Hematopoietic multipotent progenitor cell treated with erythropoietin and hydrocortisone succinate and interleukin-3 and kit ligand, for 4 days (in vitro differentiated cells): ENCODE measurements at regions not wholly inside any gene's neighbourhood (a gene's known extent, or its start where the extent isn't known, plus 50 kb on each side); places are given as distances from the start of the nearest gene placed in this dataset.

Source experiments
- DNase-seq: peaks from one replicate; pipeline ENCODE4 v3.0.0-alpha.2; 2015

DNA sequence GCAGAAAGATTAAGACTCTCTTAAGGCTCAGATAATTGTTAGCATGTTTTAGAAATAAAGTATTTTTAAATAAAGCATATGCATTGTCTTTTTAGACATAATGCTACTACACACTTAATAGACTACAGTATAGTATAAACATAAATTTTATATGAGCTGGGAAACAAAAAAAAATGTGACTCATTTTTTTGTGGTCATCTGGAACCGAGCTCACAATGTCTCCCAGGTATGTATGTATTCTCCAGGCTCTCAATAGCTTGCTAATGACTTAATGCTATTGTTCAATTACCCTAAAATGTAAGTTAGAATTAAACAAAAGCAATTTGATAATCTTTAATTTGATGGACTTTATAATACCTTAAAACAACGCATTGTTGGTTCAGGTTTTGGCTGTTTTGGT lies 167.2 kb downstream of the NUP35 start:
- no peak for DNase-seq

DNA sequence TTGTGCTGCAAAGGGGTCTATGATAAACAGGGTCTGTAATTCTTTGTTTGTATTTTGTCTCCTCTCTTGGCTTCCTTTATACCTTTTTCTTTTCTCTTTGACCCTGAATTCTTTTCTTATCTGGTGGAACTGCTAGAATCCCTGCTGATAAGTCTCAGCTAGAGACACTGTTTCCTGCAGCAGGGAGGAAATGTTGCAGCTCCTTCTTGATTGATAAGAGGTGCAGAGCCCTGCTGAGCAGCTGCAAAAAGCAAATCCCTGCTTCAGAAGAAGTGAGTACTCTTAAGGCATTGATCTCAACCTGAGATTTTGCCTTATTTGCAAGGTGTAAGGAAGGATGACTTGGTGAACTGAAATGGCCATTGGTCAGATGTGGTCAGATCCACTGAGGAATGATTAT lies 167.8 kb downstream of the NUP35 start:
- peak; percentile 1 for DNase-seq

DNA sequence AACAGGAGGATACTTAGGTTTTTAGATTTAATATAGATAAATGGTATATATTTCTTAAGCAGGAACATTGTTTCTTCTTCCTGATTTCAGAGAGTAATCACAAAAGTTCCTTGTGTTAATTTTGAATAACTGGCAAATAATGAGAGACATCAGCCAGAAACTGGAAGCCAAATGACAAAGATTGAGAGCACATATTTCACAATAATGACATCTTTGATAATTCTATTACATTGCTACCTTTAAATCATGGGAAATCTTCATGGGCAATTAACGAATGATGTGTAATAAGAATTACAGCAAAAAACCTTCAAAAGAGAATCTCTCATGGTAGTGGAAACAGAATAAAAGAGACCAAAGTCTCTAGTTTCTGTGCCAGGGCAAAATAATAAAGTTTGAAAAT lies 215.1 kb downstream of the NUP35 start:
- no peak for DNase-seq

DNA sequence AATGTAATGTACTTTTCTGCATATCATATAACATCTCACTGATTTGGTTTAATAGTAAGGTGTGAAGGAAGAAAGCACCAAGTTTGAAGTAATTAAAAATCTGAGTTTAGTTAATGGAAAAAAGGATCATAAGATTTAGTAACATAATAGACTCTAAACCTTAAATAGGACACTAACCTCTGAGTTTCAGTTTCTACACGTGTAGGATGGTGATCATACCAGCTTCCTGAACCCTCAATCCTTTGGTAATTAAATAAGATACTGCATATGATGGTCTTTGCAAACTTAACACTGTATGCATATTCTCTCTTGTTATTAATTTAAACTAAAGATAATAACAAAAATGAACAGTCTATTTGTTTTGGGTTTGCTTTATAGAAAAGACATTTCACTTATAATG lies 216.8 kb downstream of the NUP35 start:
- no peak for DNase-seq

DNA sequence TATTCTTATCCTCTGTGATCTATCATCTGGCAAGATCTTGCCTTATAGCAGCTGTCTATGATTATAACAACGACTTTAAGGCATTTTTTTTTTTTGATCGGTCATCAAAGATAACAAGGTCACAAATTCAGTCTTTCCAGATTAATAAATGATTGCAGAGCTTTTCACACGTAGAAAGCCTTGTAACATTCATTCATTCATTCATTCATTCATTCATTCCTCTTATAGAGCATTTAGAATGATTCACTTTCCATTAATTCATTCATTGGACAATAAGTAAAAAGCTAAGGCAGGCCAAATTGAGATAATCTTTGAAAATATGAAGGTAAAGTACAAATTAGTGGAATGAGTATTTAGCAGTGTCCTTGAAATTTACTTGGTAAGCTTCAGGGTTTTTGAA lies 223.7 kb downstream of the NUP35 start:
- DNase-seq = no peak

DNA sequence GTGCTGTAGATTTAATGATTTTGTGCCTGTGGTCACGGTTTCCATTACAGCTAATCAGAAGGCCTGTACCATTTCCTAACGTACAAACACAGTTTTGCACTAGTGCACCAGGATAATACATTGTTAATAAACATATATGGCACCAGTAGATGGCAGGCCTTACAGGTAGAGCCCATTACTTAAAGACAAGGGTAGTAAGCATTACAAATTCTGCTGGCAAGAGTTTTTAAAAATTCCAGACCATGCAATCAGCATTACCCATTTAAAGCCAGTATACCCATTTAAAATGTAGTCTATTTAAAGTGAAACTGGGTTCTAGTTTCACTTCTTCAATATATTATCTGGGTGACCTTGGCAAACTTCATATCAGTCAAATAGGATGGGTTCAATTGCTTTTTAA lies 224.2 kb downstream of the NUP35 start:
- DNase-seq = no peak

DNA sequence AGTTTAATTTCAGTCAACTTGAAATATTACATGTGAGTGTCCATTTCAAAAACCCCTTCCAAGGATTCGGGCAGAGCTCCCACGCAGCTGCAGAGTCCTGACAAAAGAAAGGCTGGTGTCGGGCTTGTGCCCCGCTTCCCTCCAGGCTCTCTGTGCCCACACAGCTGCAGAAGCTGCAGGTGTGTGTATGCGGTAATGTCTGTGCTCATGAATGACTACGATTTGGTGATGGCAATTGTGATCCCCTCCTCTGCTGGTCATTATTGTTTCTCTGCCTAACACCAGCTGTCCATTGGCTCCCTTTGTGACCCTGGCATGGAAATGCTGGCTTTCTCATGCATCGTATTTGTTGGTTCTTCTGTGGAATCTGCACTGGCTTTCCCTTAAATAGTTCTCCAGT lies 224.8 kb downstream of the NUP35 start:
- DNase-seq = no peak

DNA sequence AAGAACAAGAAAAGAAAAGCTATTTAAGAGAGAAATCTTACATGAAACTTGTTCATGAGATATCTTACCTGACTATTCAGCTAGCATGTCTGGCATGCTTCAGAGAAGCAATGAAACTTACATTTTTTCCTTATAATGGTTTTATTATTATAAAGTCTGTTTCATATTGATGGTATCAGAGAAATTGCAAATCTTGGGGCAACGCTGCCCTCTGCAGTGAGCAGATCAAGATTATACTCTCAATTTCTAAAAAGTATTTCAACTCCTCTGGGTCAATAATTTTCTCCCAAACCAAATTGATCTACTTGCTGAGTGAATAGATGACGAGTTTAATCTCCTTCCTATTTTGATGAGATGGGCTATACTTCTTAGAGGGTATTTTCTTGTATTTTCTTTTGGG lies 235.6 kb downstream of the NUP35 start:
- peak; percentile 4 for DNase-seq

DNA sequence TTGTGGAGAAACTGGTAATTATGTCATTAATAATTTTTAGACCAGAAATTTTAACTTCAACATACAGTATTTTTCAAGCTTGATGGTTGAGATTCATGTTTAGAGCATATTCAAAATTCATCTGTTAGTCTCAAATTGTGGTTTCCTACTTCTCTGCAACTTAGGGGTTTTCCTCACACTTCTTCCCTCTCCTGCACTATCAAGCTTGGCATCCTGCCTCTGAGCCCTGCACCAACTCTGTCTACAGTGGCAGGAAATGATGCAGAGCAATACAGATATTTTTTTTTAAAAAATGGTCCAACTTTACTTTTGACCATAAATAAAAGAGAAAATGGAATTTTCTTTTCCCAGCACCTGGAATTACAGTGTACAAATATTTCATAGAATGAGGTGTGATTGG lies 247.3 kb downstream of the NUP35 start:
- DNase-seq = peak; percentile 26

DNA sequence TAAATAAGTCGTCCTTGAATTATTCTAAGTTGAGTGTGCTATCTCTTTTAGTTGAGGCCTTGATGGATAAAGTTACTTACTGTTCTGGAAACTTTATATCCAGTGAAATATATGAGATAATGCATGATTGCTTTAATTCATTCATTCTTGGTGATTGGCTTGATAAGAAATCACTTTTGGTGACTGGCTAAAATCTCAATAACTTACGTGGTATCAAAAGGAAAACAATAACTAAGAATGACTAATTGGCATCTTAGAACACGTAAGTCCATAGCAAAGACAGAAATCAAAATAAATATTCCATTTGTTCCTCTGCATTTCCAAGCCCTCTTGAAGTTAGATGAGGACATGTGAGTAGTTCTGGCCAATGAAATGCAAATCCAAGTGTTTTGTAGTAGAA lies 251.6 kb downstream of the NUP35 start:
- no peak for DNase-seq

DNA sequence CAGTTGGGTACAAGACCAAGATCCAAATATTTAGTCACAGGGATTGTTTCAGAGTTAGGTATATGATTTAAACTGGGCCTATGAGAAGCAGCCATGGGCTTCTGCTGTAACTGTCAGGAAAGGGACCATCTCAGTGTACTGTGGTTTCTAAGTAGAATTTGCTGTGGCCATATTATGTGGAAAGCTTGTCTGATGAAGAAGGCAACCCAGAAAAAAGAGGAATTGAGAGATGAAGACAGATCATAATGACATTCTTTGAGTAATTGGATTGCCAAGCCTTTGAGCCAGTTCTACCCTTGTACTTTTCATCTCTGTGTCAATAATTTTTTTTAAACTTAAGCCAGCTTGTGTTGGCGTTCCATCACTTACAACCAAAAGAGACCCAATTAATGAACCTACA lies 259.6 kb downstream of the NUP35 start:
- no peak for DNase-seq

DNA sequence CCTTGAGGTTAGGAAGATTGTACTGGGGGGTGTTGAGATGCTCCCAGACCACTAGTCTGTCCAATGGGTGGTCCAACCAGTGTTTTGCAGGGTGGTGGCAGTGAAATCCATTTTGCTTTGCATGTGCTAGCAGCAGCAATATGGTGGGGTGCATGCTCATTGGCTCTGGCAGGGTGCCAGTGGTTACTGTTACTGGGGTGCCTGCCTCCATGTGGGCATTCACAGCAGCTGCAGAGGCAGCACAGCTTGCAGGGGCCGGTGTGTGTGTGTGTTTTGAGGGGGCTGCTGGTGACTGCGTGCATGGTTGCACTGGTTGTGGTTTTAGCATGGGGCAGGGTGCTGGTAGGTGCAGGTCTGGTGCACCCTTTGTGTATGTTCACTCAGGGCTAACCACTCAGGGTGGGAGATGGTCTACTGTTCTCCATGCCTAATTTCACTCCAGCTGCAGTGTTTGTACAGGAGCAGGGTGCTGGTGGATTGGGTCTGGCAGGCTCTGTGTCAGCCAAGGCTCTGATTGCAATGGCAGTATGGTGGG lies 265.4 kb downstream of the NUP35 start:
- no peak for DNase-seq

DNA sequence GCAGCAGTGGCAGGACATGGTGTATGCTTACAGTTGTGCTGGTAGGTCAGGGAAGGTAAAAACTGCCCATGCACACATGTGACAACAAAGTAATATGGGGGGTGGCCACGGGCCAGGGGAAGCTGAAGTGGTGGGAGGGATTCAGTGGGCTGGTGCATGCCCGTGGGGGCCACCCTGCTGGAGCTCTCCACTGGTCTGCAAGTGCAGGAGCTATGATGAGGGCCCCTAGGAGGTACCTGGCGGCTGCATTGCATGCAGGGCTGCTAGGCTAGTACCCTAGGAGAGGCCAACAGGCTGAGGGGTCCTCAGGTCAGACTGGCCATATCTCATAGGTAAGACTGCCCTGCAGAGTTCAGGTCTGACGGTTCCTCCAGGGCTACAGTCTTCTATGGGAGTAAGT lies 265.9 kb downstream of the NUP35 start:
- no peak for DNase-seq

DNA sequence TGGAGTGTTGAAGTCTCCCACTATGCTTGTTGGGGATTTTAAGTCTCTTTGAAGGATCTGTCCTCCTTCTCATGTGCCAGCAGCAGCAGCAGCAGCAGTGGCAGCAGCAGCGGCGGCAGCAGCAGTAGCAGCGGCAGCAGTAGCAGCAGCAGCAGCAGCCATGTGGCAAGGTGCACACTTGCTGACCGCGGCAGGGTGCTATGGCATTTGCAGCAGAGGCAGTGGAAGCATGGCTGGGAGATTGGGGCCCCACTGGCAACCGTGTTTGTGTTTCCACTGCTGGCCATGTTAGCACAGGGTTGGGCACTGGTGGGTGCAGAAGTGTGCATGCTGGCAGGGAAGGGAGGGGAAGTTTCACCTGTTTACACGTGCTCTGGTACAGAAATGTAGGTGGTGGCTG lies 280.1 kb downstream of the NUP35 start:
- DNase-seq = no peak

DNA sequence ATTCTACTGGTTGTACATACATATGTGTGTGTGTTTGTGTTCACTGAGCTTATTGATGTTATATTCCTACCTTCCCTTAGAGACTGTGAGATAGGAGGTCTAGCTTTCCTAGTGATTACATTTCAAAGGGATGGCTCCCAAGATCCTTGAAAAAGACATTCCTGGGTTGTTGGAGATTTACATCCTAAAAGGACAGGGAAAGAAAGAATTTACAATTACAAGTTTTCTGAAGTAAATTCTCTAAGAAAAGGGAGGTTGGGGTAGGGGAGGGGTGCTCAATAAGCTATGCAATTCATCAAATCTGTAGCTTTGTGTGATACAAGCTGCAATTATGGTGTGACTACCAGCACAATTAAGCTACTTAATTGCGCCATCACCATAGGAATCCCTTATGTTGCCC lies 284.3 kb downstream of the NUP35 start:
- DNase-seq = no peak

DNA sequence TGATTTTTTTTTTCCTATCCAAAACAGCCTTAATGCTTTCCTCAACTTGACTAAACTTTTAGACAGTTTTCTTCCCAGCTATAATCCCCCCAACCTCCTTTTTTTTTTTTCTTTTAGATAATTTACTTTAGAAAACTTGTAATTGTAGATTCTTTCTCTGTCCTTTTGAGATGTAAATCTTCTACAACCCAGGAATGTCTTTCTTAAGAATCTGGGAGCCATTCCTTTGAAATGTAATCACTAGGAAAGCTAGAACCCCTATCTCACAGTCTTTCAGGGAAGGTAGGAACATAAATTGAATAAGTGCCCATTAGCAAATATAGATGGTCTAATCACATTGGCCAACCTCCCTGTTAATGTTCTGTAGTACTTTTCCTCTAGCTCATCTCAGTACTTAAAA lies 285.4 kb downstream of the NUP35 start:
- DNase-seq = no peak

DNA sequence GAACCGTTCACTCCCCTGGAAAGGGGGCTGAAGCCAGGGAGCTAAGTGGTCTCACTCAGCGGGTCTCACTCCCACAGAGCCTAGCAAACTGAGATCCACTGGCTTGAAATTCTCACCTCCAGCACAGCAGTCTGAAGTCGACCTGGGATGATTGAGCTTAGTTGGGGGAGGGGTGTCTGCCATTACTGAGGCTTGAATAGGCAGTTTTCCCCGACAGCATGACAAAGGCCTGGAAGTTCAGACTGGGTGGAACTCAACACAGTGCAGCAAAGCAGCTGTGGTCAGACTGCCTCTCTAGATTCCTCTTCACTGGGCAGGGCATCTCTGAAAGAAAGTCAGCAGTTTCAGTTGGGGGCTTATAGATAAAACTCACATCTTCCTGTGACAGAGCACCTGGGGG lies 292.5 kb downstream of the NUP35 start:
- DNase-seq = no peak

DNA sequence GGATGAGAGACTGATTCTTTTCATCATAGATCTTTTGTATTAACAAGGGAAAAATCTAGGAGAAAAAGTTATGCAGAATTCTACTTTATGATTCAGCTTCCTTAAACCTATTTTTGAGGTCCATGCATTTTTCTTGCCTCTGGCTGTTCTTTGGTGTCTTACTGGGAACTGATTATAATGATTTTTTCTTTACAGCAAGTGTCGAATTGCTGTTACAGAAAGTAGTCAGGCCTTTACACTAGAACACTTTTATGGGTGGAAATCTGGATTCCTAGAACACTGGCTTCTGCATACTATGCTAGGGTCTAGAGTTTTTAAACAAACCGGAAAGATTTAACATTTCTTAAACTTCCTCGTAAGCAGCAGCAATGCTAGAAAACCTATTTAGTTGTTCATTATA lies 302.6 kb downstream of the NUP35 start:
- DNase-seq = no peak

DNA sequence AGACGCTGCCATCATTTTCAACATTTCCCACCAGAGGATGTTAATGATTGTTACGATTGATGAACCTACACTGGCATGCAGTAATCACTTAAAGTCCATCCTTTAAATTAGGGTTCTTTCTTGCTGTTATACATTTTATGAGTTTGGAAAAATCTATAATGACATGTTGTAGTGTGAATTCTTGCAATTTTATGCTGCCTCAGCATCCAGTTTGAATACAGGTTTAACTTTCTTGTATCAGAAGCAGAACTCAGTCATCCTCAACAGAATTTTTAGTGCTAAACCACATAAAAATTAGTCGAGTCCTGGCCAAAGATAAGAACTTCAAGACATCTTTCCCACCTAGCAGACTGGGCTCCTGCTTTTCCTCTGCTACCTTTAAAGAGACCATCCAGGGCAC lies 303.3 kb downstream of the NUP35 start:
- no peak for DNase-seq

DNA sequence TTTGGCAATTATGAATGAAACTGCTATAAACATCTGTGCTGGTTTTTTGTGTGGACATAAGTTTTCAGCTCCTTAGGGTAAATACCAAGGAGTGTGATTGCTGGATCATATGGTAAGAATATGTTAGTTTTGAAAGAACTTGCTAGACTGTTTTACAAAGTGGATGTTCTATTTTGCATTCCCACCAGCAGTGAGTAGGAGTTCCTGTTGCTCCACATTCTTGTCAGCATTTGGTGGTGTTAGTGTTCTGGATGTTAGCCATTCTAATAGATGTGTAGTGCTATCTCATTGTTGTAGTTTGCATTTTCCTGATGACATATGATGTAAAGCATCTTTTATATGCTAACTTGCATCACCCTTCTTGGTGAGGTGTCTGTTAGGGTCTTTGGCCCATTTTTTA lies 304.6 kb downstream of the NUP35 start:
- DNase-seq = no peak

DNA sequence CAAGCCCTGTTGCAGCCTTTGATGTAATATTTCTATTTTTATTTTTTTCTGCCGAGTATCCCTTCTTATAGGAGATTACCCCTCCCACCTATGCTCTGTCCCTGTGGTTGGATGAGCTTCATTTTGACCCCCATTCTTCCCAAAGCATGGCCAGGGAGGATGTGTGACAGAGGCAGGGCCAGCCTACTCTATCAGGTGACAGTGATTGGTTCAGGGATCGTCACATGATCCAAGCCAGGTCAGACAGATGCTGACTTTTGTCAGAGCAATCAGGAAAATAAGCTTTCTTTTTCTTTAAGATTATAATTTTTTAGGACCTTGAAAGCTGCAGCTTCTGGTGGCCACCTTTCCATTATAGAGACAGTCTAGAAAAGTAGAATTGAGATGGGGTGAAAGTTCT lies 314.3 kb downstream of the NUP35 start:
- DNase-seq = no peak

DNA sequence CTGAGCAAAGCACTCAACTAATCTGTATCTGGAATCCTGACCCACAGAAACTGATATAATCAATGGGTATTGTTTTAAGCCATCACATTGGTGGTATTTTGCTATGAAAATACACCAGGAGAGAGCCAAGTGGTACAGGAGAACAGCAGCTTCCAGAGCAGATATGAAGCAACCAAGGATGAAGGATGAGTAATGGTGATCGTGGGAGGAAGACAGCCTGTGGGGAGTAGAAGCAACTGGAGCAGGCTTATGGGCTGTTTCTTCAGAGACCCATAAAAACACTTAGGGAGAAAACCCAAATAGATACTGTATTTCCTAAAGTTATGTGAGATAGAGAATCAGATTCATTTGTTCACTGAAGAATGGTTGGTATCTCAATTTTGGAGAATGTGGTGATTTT lies 330.8 kb downstream of the NUP35 start:
- DNase-seq = no peak

DNA sequence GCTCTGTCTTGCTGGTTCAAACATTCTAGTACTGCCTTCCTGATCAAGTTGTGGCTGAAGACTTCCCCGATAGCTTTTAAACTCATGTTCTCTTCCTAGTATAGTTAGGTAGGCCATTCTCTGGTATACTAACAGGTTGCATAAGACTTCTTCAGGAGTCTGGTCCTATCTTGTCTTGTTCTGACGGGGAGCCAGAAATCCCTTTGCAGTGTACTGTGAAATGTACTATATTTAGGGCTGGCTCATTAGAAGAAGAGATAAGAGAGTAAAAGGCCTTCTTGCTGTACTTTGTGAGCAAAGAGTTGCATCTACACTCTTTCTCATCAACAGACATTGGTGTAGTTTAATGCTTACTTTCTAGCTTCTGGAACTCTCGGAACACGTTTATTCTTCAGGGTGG lies 331.9 kb downstream of the NUP35 start:
- DNase-seq = no peak

DNA sequence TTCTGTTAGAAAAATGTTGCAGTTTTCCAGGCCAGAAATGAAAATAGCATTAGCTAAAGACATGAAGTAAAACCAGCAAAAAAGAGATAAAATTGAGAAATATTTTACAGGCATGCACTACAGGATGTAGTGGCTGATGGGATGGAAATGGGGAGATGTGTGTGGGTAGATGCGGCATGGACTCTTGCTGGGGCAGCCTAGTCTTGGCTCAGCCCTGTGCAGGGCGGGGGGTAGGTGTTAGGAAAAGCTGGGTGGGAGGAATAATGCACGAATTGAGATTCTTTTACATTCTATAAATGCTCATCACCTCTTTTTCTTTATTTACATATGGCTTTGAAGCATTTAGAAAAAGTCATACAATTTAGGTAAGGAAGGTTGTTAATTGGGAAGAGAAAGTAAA lies 334.2 kb downstream of the NUP35 start:
- DNase-seq = no peak

DNA sequence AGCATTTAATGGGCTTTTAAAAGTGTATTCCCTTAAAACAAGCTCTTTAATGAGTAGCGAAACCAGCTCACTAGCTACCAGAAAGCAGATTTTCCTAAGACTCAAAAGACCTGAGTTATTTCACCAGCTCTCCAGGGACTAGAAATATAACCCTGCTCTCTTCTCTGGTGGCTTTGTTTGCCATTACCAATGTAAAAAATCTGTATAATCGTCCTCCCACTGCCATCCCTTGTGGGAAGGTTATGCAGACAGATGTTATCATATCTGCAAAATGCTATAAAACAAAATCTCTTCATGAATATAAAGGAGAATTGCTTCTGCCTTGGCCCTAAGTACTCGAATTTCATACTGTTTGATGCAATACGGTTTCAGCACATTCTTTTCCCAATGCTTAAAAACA lies 335.2 kb downstream of the NUP35 start:
- no peak for DNase-seq

DNA sequence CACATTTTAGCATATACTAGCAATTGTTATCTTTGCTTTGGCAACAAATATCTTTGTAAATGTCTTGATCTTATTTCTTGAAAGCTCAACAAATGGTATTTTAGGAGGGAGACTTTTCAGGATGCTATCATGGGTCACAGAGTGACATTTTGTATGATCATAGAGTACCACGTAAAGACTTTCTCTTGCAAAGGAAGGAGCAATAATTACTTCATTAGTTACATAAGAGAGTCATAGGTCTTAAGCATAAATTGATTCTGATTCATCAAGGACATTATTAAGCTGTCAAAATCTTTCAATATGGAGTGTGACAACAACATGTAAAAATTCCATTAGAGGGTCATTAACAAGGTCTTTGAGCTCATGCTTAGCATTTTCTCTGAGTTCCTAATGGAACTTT lies 339.6 kb downstream of the NUP35 start:
- no peak for DNase-seq
